ENCODE measurements at regions not wholly inside any gene's neighbourhood (a gene's known extent, or its start where the extent isn't known, plus 50 kb on each side); places are given as distances from the start of the nearest gene placed in this dataset.
"Not testable (repeated sequence)": the region's sequence is repeated elsewhere in the genome, so short reads cannot be mapped to it uniquely, and the experiment has no call there.

DNA sequence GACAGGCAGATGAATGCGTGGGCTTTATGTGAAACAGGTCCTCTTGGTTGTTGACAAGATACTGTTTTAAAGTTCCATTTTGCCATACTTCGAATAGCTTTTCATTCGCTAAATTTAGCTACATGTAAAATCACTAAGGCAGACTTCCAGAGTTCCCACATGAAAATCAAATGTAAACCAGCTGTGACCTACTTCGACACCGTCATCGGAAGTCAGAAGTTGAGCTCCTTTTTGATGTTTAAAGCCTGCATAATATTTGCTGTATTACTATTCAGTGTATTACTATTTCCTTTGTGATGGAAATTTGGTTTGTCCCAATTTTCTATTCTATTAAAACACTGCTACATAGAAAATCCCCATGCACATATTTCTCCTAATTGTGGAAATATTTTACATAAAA is 115.3 kb downstream of the IGLL1 start:
- H3K4me2 ChIP-seq (ENCODE audit: low read depth, low read length); ATAC-seq (ENCODE audit: low read depth); DNase-seq; BruUV-seq (replicated peaks); H3K27ac ChIP-seq (ENCODE audit: insufficient read depth, low read length); H2BK120ac ChIP-seq (ENCODE audit: low read depth, low read length); H2BK15ac ChIP-seq (ENCODE audit: low read depth, low read length); H3K9me3 ChIP-seq (ENCODE audit: control insufficient read depth, insufficient read depth, low read length); intact Hi-C loops (cut with micrococcal nuclease); H3K56ac ChIP-seq (ENCODE audit: extremely low read depth, insufficient read depth, low read length); H3K14ac ChIP-seq (replicated peaks; ENCODE audit: low read depth, low read length); H4K20me1 ChIP-seq (ENCODE audit: insufficient read depth, low read length); H2BK20ac ChIP-seq (ENCODE audit: low read depth, low read length); H4K91ac ChIP-seq (ENCODE audit: insufficient read depth, low read depth, low read length); H4K5ac ChIP-seq (ENCODE audit: low read depth, low read length); H3K9me1 ChIP-seq (ENCODE audit: insufficient read depth, low read length); H3K27me3 ChIP-seq (ENCODE audit: control insufficient read depth, insufficient read depth, low read length); H2AK9ac ChIP-seq (replicated peaks; ENCODE audit: low read depth, low read length, poor library complexity); H2BK5ac ChIP-seq (ENCODE audit: low read depth, low read length, poor library complexity, severe bottlenecking); H2AFZ ChIP-seq (replicated peaks; ENCODE audit: low read length, poor library complexity); H3K4me1 ChIP-seq (ENCODE audit: control insufficient read depth, insufficient read depth, low read length); H3K9ac ChIP-seq (ENCODE audit: low read depth, low read length); CTCF ChIA-PET; POLR2A ChIA-PET (ENCODE audit: unreplicated experiment); H4K8ac ChIP-seq (ENCODE audit: low read depth in 2 of 2, low read length in 2 of 2); H3K79me1 ChIP-seq (ENCODE audit: low read depth in 1 of 2, low read length in 2 of 2); in situ Hi-C loops (cut with MboI; ENCODE audit: low sequenced_read_pairs); H3K23ac ChIP-seq (ENCODE audit: low read depth, low read length); H3K4me3 ChIP-seq (ENCODE audit: insufficient read depth, low read depth, low read length); dilution Hi-C loops (cut with HindIII; ENCODE audit: low sequenced_read_pairs, unreplicated experiment); H2AK5ac ChIP-seq (ENCODE audit: low read depth, low read length); H3K36me3 ChIP-seq (ENCODE audit: control insufficient read depth, insufficient read depth, low read length); H3K4ac ChIP-seq (ENCODE audit: low read depth, low read length); H3K18ac ChIP-seq (ENCODE audit: low read depth, low read length): not testable (repeated sequence)
- 50% methylated on average over 2 of the region's 6 CpGs; no CpG with 5 or more reads in 1 of the 2 experiments for WGBS, 2 experiments (ENCODE audit: extremely low coverage in 2 of 2, insufficient read length in 1 of 2)

DNA sequence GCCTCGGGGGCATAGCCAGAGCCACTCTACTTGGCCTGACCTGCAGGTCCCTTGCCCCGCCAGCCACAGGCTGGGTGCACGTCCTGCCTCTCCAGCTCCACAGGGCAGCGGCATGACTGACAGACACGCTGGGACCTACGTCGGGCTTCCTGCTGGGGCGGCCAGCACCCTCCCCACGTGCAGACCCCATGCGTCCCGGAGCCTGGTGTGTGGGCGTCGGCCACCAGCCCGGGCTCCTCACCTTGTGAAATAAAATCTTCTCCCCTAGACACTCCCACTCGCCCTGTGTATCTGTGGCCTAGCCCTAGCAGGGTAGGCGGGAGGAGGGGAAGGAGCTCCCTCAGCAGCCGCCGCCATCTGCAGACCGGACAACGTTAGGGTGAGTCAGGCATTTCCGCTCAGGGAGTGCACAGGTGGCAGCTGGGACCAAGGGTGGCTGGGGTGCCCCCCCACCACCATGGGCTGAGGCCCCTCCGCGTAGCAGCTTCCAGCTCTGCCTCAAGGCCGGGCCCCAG is 119.5 kb downstream of the IGLL1 start:
- in situ Hi-C loops (cut with MboI; ENCODE audit: low sequenced_read_pairs); POLR2A ChIA-PET (ENCODE audit: unreplicated experiment); H2BK15ac ChIP-seq (ENCODE audit: low read depth, low read length); H3K18ac ChIP-seq (ENCODE audit: low read depth, low read length); BruUV-seq (replicated peaks); H2AFZ ChIP-seq (replicated peaks; ENCODE audit: low read length, poor library complexity); H3K36me3 ChIP-seq (ENCODE audit: control insufficient read depth, insufficient read depth, low read length); H3K4me2 ChIP-seq (ENCODE audit: low read depth, low read length); DNase-seq; H4K5ac ChIP-seq (ENCODE audit: low read depth, low read length); H2BK20ac ChIP-seq (ENCODE audit: low read depth, low read length); H3K4me3 ChIP-seq (ENCODE audit: insufficient read depth, low read depth, low read length); H3K56ac ChIP-seq (ENCODE audit: extremely low read depth, insufficient read depth, low read length); H3K27ac ChIP-seq (ENCODE audit: insufficient read depth, low read length); H3K23ac ChIP-seq (ENCODE audit: low read depth, low read length); H3K79me1 ChIP-seq (ENCODE audit: low read depth in 1 of 2, low read length in 2 of 2); H3K9me3 ChIP-seq (ENCODE audit: control insufficient read depth, insufficient read depth, low read length); ATAC-seq (ENCODE audit: low read depth); H4K8ac ChIP-seq (ENCODE audit: low read depth in 2 of 2, low read length in 2 of 2); H2AK5ac ChIP-seq (ENCODE audit: low read depth, low read length); H2BK5ac ChIP-seq (ENCODE audit: low read depth, low read length, poor library complexity, severe bottlenecking); H4K91ac ChIP-seq (ENCODE audit: insufficient read depth, low read depth, low read length); H3K4me1 ChIP-seq (ENCODE audit: control insufficient read depth, insufficient read depth, low read length); H3K27me3 ChIP-seq (ENCODE audit: control insufficient read depth, insufficient read depth, low read length); dilution Hi-C loops (cut with HindIII; ENCODE audit: low sequenced_read_pairs, unreplicated experiment); H3K4ac ChIP-seq (ENCODE audit: low read depth, low read length); H3K9me1 ChIP-seq (ENCODE audit: insufficient read depth, low read length); H2AK9ac ChIP-seq (replicated peaks; ENCODE audit: low read depth, low read length, poor library complexity); CTCF ChIA-PET; intact Hi-C loops (cut with micrococcal nuclease); H3K14ac ChIP-seq (replicated peaks; ENCODE audit: low read depth, low read length); H4K20me1 ChIP-seq (ENCODE audit: insufficient read depth, low read length); H2BK120ac ChIP-seq (ENCODE audit: low read depth, low read length); H3K9ac ChIP-seq (ENCODE audit: low read depth, low read length): not testable (repeated sequence)
- WGBS, 2 experiments (ENCODE audit: extremely low coverage in 2 of 2, insufficient read length in 1 of 2): 80% methylated on average over 7 of the region's 24 CpGs; no CpG with 5 or more reads in 1 of the 2 experiments

All from IMR-90 (cell line).